HL-60 (cell line): ENCODE measurements at regions not wholly inside any gene's neighbourhood (a gene's known extent, or its start where the extent isn't known, plus 50 kb on each side); places are given as distances from the start of the nearest gene placed in this dataset.

Experiments used
- DNase-seq, 2 experiments: peaks; one replicate each; pipeline ENCODE4 v3.0.0-alpha.2; 2010 to 2020; ENCODE audit warnings: low read depth in 1 of 2, low spot score in 1 of 2
- H3K27ac ChIP-seq: fragments of 250-450 bp; sonication (Bioruptor Pico); replicated peaks from 2 replicates; pipeline ENCODE4 v1.5.1; 2020; ENCODE audit warnings: mild to moderate bottlenecking, moderate library complexity
- H3K27me3 ChIP-seq: fragments of 250-450 bp; sonication (Bioruptor Pico); 2 replicates; pipeline ENCODE4 v1.5.1; 2021; ENCODE audit warnings: mild to moderate bottlenecking, moderate library complexity; ENCODE audit not compliant: insufficient read depth, poor library complexity, severe bottlenecking
- H3K4me3 ChIP-seq: replicated peaks from 2 replicates; pipeline ENCODE4 v1.5.1; 2011; ENCODE audit warnings: mild to moderate bottlenecking, control low read depth, low read length; ENCODE audit not compliant: insufficient read depth
- GABPA ChIP-seq: IDR thresholded peaks from 2 replicates; pipeline ENCODE4 v1.6.1; 2012; ENCODE audit warnings: low read depth
- POLR2AphosphoS5 ChIP-seq: IDR thresholded peaks from 2 replicates; pipeline ENCODE4 v1.6.1; 2012; ENCODE audit warnings: low read depth
- SPI1 ChIP-seq: IDR thresholded peaks from 2 replicates; pipeline ENCODE4 v1.6.1; 2012; ENCODE audit warnings: low read depth, mild to moderate bottlenecking, borderline replicate concordance
- TF ChIP-seq, protein P1 (sequence below): IDR thresholded peaks from one replicate; pipeline ENCODE4 v1.5.1; 2011; ENCODE audit warnings: low read length, control low read depth, inconsistent platforms; ENCODE audit not compliant: insufficient read depth
- TF ChIP-seq, protein P2 (sequence below): IDR thresholded peaks from 2 replicates; pipeline ENCODE4 v1.6.1; 2012; ENCODE audit warnings: low read depth; ENCODE audit not compliant: insufficient replicate concordance

- TF ChIP-seq SPI1 (no peak), POLR2AphosphoS5 (no peak)
- TF ChIP-seq, protein P1, sequence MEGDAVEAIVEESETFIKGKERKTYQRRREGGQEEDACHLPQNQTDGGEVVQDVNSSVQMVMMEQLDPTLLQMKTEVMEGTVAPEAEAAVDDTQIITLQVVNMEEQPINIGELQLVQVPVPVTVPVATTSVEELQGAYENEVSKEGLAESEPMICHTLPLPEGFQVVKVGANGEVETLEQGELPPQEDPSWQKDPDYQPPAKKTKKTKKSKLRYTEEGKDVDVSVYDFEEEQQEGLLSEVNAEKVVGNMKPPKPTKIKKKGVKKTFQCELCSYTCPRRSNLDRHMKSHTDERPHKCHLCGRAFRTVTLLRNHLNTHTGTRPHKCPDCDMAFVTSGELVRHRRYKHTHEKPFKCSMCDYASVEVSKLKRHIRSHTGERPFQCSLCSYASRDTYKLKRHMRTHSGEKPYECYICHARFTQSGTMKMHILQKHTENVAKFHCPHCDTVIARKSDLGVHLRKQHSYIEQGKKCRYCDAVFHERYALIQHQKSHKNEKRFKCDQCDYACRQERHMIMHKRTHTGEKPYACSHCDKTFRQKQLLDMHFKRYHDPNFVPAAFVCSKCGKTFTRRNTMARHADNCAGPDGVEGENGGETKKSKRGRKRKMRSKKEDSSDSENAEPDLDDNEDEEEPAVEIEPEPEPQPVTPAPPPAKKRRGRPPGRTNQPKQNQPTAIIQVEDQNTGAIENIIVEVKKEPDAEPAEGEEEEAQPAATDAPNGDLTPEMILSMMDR, result no peak
- Histone ChIP-seq H3K27me3 (peaks cover 3% of the 10 kb centered on the region), H3K27ac (no peak overlapping the region), H3K4me3 (no peak overlapping the region)
- no peak for DNase-seq
Measured at GRCh38 chr14:96746101-96746500, 51.1 kb upstream of the VRK1 start.

- no peak for DNase-seq
- no peak overlapping the region for H3K27ac ChIP-seq
- H3K4me3 ChIP-seq, result no peak overlapping the region
- peaks cover 3% of the 10 kb centered on the region for H3K27me3 ChIP-seq
- TF ChIP-seq SPI1 (no peak), GABPA (no peak), POLR2AphosphoS5 (no peak)
- TF ChIP-seq, protein P1, result no peak
- TF ChIP-seq, protein P2, sequence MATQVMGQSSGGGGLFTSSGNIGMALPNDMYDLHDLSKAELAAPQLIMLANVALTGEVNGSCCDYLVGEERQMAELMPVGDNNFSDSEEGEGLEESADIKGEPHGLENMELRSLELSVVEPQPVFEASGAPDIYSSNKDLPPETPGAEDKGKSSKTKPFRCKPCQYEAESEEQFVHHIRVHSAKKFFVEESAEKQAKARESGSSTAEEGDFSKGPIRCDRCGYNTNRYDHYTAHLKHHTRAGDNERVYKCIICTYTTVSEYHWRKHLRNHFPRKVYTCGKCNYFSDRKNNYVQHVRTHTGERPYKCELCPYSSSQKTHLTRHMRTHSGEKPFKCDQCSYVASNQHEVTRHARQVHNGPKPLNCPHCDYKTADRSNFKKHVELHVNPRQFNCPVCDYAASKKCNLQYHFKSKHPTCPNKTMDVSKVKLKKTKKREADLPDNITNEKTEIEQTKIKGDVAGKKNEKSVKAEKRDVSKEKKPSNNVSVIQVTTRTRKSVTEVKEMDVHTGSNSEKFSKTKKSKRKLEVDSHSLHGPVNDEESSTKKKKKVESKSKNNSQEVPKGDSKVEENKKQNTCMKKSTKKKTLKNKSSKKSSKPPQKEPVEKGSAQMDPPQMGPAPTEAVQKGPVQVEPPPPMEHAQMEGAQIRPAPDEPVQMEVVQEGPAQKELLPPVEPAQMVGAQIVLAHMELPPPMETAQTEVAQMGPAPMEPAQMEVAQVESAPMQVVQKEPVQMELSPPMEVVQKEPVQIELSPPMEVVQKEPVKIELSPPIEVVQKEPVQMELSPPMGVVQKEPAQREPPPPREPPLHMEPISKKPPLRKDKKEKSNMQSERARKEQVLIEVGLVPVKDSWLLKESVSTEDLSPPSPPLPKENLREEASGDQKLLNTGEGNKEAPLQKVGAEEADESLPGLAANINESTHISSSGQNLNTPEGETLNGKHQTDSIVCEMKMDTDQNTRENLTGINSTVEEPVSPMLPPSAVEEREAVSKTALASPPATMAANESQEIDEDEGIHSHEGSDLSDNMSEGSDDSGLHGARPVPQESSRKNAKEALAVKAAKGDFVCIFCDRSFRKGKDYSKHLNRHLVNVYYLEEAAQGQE, result no peak
Measured at GRCh38 chr14:96747006-96747405, 50.2 kb upstream of the VRK1 start.
